ENCODE measurements at regions not wholly inside any gene's neighbourhood (a gene's known extent, or its start where the extent isn't known, plus 50 kb on each side); places are given as distances from the start of the nearest gene placed in this dataset.

- TF ChIP-seq CREB1 (CRISPR knock-in tag; IDR thresholded peaks at IDR 0.05; ENCODE audit: low read depth) (no peak), EZH2 (IDR thresholded peaks at IDR 0.05; ENCODE audit: low read depth, unreplicated experiment) (no peak), CTCF (conservative IDR thresholded peaks at IDR 0.05; ENCODE audit: low read depth in 2 of 2) (no peak), POLR2AphosphoS5 (IDR thresholded peaks at IDR 0.05; ENCODE audit: low read depth) (no peak), NANOG (IDR thresholded peaks at IDR 0.05; ENCODE audit: borderline replicate concordance) (no peak), REST (IDR thresholded peaks at IDR 0.05; ENCODE audit: unreplicated experiment) (no peak), STAT1 (IDR thresholded peaks at IDR 0.05; ENCODE audit: unreplicated experiment) (no peak), JUNB (IDR thresholded peaks at IDR 0.05; ENCODE audit: unreplicated experiment) (no peak), ZNF114 (CRISPR knock-in tag; IDR thresholded peaks at IDR 0.05) (no peak), ZNF331 (CRISPR knock-in tag; IDR thresholded peaks at IDR 0.05; ENCODE audit: low read depth) (no peak), EZH2phosphoT487 (IDR thresholded peaks at IDR 0.05; ENCODE audit: unreplicated experiment) (no peak), ETS1 (IDR thresholded peaks at IDR 0.05) (no peak), ZNF462 (CRISPR knock-in tag; IDR thresholded peaks at IDR 0.05) (no peak)
These were observed 161.1 kb downstream of the SLC35B3 start for GRCh38 chr6:8274226-8274625.

Measured in GM23338 (cell line).